ENCODE measurements at regions not wholly inside any gene's neighbourhood (a gene's known extent, or its start where the extent isn't known, plus 50 kb on each side); places are given as distances from the start of the nearest gene placed in this dataset.

DNA sequence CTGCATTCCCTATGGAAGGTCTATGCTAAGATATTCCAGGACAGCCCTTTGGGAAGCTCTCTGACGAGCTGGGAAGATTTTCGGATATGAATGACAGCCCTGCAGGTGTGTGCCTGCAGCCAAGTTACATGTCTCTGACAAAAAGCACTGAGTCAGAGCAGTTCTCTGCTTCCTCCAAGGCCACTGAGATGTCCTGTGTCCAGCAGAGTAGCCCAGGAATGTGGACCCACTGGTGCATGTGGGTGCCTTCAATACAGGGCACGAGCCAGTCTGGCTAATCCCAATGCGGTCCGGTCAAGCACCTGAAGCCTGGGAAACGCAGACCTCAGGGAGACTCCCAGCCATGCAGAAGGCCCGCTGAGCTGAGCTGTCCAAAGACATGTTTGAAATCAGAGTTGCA is 565.7 kb downstream of the TCERG1L start:
- TF ChIP-seq, protein P1, sequence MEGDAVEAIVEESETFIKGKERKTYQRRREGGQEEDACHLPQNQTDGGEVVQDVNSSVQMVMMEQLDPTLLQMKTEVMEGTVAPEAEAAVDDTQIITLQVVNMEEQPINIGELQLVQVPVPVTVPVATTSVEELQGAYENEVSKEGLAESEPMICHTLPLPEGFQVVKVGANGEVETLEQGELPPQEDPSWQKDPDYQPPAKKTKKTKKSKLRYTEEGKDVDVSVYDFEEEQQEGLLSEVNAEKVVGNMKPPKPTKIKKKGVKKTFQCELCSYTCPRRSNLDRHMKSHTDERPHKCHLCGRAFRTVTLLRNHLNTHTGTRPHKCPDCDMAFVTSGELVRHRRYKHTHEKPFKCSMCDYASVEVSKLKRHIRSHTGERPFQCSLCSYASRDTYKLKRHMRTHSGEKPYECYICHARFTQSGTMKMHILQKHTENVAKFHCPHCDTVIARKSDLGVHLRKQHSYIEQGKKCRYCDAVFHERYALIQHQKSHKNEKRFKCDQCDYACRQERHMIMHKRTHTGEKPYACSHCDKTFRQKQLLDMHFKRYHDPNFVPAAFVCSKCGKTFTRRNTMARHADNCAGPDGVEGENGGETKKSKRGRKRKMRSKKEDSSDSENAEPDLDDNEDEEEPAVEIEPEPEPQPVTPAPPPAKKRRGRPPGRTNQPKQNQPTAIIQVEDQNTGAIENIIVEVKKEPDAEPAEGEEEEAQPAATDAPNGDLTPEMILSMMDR (optimal IDR thresholded peaks at IDR 0.05 in 1 of 3, IDR thresholded peaks at IDR 0.05 in 1 of 3, conservative IDR thresholded peaks at IDR 0.05 in 1 of 3; ENCODE audit: extremely low read depth in 1 of 3, insufficient read depth in 2 of 3, low read length in 3 of 3), result no peak
- no peak for TF ChIP-seq EZH2 (IDR thresholded peaks at IDR 0.05; ENCODE audit: low read length)
